Endothelial cell of umbilical vein (primary cell): ENCODE measurements at regions not wholly inside any gene's neighbourhood (a gene's known extent, or its start where the extent isn't known, plus 50 kb on each side); places are given as distances from the start of the nearest gene placed in this dataset.

ENCODE experiments used
- BruUV-seq: library from RNA; stranded (reverse); fragments of 400-500 nt; replicated peaks from 2 replicates; lab custom pipeline; 2021; lab: Mats Ljungman, UMichigan
- CTCF ChIA-PET: fragments of 300-600, 350-600 bp; sonication (Branson Sonifier 250); formaldehyde crosslinking; loops from one replicate; lab custom pipeline; 2021; ENCODE audit warnings: antibody characterized with exemption, inconsistent platforms; lab: Charles Lee
- POLR2A ChIA-PET: fragments of 300-600, 350-600 bp; sonication (Branson Sonifier 250); formaldehyde crosslinking; loops from one replicate; lab custom pipeline; 2021; ENCODE audit warnings: antibody characterized with exemption, inconsistent platforms; lab: Charles Lee
- DNase-seq: peaks from one replicate; pipeline ENCODE4 v3.0.0-alpha.2; 2011; ENCODE audit warnings: low read depth, low spot score
- FAIRE-seq: peaks from 2 replicates; lab custom pipeline; 2011; peaks lifted over from hg19 to GRCh38; lab: Jason Lieb, UNC
- H2AFZ ChIP-seq: 2 replicates; pipeline ENCODE4 v1.6.0; 2012; ENCODE audit warnings: low read depth, low read length, control low read depth, inconsistent platforms
- H3K27ac ChIP-seq: 2 replicates; pipeline ENCODE4 v1.5.1; 2011; ENCODE audit warnings: low read depth, mild to moderate bottlenecking, control low read depth, low read length, moderate library complexity; ENCODE audit not compliant: insufficient read depth
- H3K27me3 ChIP-seq, 2 experiments: 2 replicates each; pipeline versions ENCODE4 v1.6.0 to v1.6.1; 2011; ENCODE audit warnings: low read length in 2 of 2, mixed read lengths in 1 of 2; ENCODE audit not compliant: control insufficient read depth in 2 of 2, insufficient read depth in 2 of 2
- H3K36me3 ChIP-seq, 2 experiments: 2 replicates in 1 of 2; 3 replicates in 1 of 2; pipeline ENCODE4 v1.5.1; 2011; ENCODE audit warnings: low read length in 2 of 2, mild to moderate bottlenecking in 1 of 2, moderate library complexity in 1 of 2; ENCODE audit not compliant: control insufficient read depth in 2 of 2, insufficient read depth in 2 of 2; ENCODE audit errors: extremely low read depth in 1 of 2
- H3K4me1 ChIP-seq: 3 replicates; pipeline ENCODE4 v1.5.1; 2011; ENCODE audit warnings: mild to moderate bottlenecking, low read length; ENCODE audit not compliant: control insufficient read depth, insufficient read depth; ENCODE audit errors: extremely low read depth
- H3K4me2 ChIP-seq: 2 replicates; pipeline ENCODE4 v1.6.1; 2011; ENCODE audit warnings: low read length, control low read depth, mixed read lengths; ENCODE audit not compliant: insufficient read depth
- H3K4me3 ChIP-seq, 3 experiments: fragments of 200-600 bp in 1 of 3; sonication (generic), shearing (Covaris generic) in 1 of 3; replicated peaks in 1 of 3; 2 replicates each; pipeline ENCODE4 v1.5.1; 2011 to 2016; ENCODE audit warnings: control low read depth in 3 of 3, low read length in 3 of 3, mild to moderate bottlenecking in 2 of 3, inconsistent platforms in 1 of 3, low read depth in 1 of 3, moderate library complexity in 1 of 3; ENCODE audit not compliant: insufficient read depth in 1 of 3
- H3K79me2 ChIP-seq: 2 replicates; pipeline ENCODE4 v1.6.0; 2012; ENCODE audit warnings: low read length, inconsistent platforms; ENCODE audit not compliant: control insufficient read depth, insufficient read depth
- H3K9ac ChIP-seq: replicated peaks from 2 replicates; pipeline ENCODE3; 2011; ENCODE audit warnings: low read length, control low read depth; ENCODE audit not compliant: insufficient read depth; ENCODE audit errors: extremely low read depth
- H3K9me1 ChIP-seq: replicated peaks from 3 replicates; pipeline ENCODE4 v1.6.0; 2011; ENCODE audit warnings: mild to moderate bottlenecking, low read length; ENCODE audit not compliant: control insufficient read depth, insufficient read depth; ENCODE audit errors: extremely low read depth
- H3K9me3 ChIP-seq: replicated peaks from 2 replicates; pipeline ENCODE4 v1.5.1; 2012; ENCODE audit warnings: low read length, inconsistent platforms; ENCODE audit not compliant: control insufficient read depth, insufficient read depth
- H4K20me1 ChIP-seq: replicated peaks from 2 replicates; pipeline ENCODE3; 2011; ENCODE audit warnings: mild to moderate bottlenecking, low read length; ENCODE audit not compliant: control insufficient read depth, insufficient read depth; ENCODE audit errors: extremely low read depth
- CTCF ChIP-seq, 2 donors: IDR thresholded peaks; 1 replicate in 1 of 2; 2 replicates in 1 of 2; pipeline ENCODE4 v1.5.1; 2011; ENCODE audit warnings: low read length in 2 of 2, mild to moderate bottlenecking in 2 of 2, moderate library complexity in 2 of 2, control low read depth in 1 of 2, inconsistent platforms in 1 of 2, low read depth in 1 of 2; ENCODE audit not compliant: insufficient read depth in 1 of 2; ENCODE audit errors: extremely low read depth in 1 of 2
- EZH2 ChIP-seq: IDR thresholded peaks from 2 replicates; pipeline ENCODE4 v1.6.1; 2012; ENCODE audit warnings: borderline replicate concordance, low read depth, mild to moderate bottlenecking, moderate library complexity, low read length, inconsistent platforms; ENCODE audit not compliant: severe bottlenecking
- FOS ChIP-seq: IDR thresholded peaks from 2 replicates; pipeline ENCODE4 v1.6.1; 2011; ENCODE audit warnings: mild to moderate bottlenecking, low read length, moderate library complexity, borderline replicate concordance; ENCODE audit not compliant: insufficient read depth
- GATA2 ChIP-seq: IDR thresholded peaks from 2 replicates; pipeline ENCODE4 v1.7.0; 2011; ENCODE audit warnings: low read depth, mild to moderate bottlenecking, moderate library complexity, mixed read lengths, low read length; ENCODE audit not compliant: insufficient read length, insufficient read depth
- JUN ChIP-seq: IDR thresholded peaks from 2 replicates; pipeline ENCODE4 v1.6.1; 2011; ENCODE audit warnings: borderline replicate concordance, low read depth; ENCODE audit not compliant: insufficient read length, insufficient read depth
- MAX ChIP-seq: IDR thresholded peaks from 2 replicates; pipeline ENCODE4 v1.6.1; 2011; ENCODE audit not compliant: insufficient read depth, insufficient read length
- MYC ChIP-seq: IDR thresholded peaks from one replicate; pipeline ENCODE4 v1.6.1; 2011; ENCODE audit warnings: mild to moderate bottlenecking, low read depth, low read length
- POLR2A ChIP-seq: IDR thresholded peaks from 2 replicates; pipeline ENCODE4 v1.6.1; 2012; ENCODE audit warnings: low read depth, mild to moderate bottlenecking, control low read depth, low read length
- POLR2AphosphoS5 ChIP-seq: IDR thresholded peaks from 2 replicates; pipeline ENCODE4 v1.6.1; 2012; ENCODE audit warnings: low read depth, mild to moderate bottlenecking, control low read depth, low read length, moderate library complexity; ENCODE audit not compliant: insufficient read depth
- dilution Hi-C: fragments of 300-500 bp; cut with MboI; formaldehyde crosslinking; loops from one replicate; pipeline ENCODE4 v1.15.0; 2019; ENCODE audit warnings: low sequenced_read_pairs; ENCODE audit not compliant: extremely low pct_ligation_motif_present
- intact Hi-C: fragments of 100-400 bp; cut with micrococcal nuclease; formaldehyde crosslinking; loops from one replicate; pipeline ENCODE4 v1.10.0; 2022

DNA sequence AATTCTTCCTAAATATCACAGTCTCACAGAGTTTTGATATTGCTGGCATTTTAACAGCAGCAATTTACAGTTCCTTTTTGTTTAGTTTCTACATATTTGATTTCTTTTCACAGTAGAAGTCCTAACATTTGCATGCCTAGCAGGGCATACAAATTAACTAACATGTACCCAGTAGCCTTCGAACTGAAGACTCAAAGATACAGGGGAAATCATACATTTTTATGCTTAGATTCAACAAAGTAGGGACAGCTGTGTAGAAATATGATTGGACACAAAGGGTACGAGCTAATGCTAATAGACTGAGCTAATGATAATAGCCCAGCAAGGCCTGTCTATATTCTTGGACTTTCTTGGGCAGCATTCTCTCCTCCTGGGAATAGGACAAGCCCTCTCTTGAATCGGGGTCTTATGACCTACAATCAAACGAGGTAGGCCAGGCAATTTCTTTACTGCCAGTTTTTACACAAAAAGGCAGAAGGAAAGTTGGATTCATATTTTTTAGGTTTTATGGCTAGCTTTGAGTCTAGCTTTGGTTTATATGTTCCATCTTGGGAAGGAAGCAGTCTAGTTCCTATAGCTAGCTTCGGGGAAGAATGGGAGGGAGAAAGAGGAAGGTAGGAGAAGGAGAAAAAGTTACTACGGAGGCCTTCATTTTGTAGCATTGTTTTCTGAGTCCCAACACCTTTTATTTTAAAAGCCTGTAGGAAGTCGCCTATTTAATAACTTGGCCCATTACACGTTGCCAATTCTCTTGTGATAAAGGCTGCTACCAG, 115.8 kb downstream of the HFE start:
- Histone ChIP-seq H4K20me1 (no peaks in the 10 kb centered on the region), H3K9ac (no peak overlapping the region), H3K4me3 (no peak overlapping the region), H3K27me3 (no peaks in the 10 kb centered on the region), H2AFZ (no peak overlapping the region), H3K9me3 (no peaks in the 10 kb centered on the region), H3K36me3 (no peaks in the 10 kb centered on the region), H3K9me1 (no peaks in the 10 kb centered on the region), H3K4me1 (peaks cover 28% of the 10 kb centered on the region), H3K4me2 (no peak overlapping the region), H3K79me2 (no peaks in the 10 kb centered on the region), H3K27ac (no peak overlapping the region)
- intact Hi-C loops: no loop called here
- BruUV-seq: no TSS peak
- ChIA-PET POLR2A (interaction anchor here (6.5 kb wide), 1 partner anchor 13 kb away, joined by 114 read pairs; a partner anchor contains a TSS), CTCF (interaction anchor here (4.4 kb wide), 1 partner anchor 13 kb away, joined by 30 read pairs; a partner anchor contains a TSS)
- DNase-seq (no peak), FAIRE-seq (no peak)
- dilution Hi-C loops: no loop called here
- TF ChIP-seq JUN: no peak
- no peak for TF ChIP-seq POLR2AphosphoS5
- no peak for TF ChIP-seq FOS
- no peak for TF ChIP-seq POLR2A
- TF ChIP-seq GATA2: no peak
- TF ChIP-seq MAX: no peak
- TF ChIP-seq MYC: no peak
- no peak for TF ChIP-seq EZH2
- no peak for TF ChIP-seq CTCF (IDR thresholded peaks at IDR 0.05; ENCODE audit: extremely low read depth in 1 of 2, insufficient read depth in 1 of 2, low read depth in 1 of 2, low read length in 2 of 2)
